HepG2 (cell line): ENCODE measurements at regions not wholly inside any gene's neighbourhood (a gene's known extent, or its start where the extent isn't known, plus 50 kb on each side); places are given as distances from the start of the nearest gene placed in this dataset.

Experiments
- JARID2 ChIP-seq: sonication (generic); formaldehyde crosslinking; IDR thresholded peaks from 2 replicates; pipeline ENCODE4 v1.8.1; 2023; ENCODE audit warnings: missing genetic modification reagents, inconsistent platforms; ENCODE audit not compliant: insufficient replicate concordance
- SIN3B ChIP-seq: fragments of 150-350 bp; IDR thresholded peaks from 2 replicates; pipeline ENCODE4 v1.6.1; 2014; ENCODE audit warnings: low read length
- ZEB1 ChIP-seq: IDR thresholded peaks from 2 replicates; pipeline ENCODE4 v1.6.1; 2012; ENCODE audit warnings: mild to moderate bottlenecking, low read depth, inconsistent platforms; ENCODE audit not compliant: insufficient replicate concordance
- ZNF468 ChIP-seq: sonication (generic); formaldehyde crosslinking; IDR thresholded peaks from 2 replicates; pipeline ENCODE4 v1.8.0; 2022; ENCODE audit warnings: mild to moderate bottlenecking, moderate library complexity, missing genetic modification reagents
- ZNF792 ChIP-seq: IDR thresholded peaks from 2 replicates; pipeline ENCODE4 v1.6.1; 2016
- TF ChIP-seq, protein P1 (sequence below): sonication (generic); formaldehyde crosslinking; IDR thresholded peaks from 2 replicates; pipeline ENCODE4 v1.8.0; 2022; ENCODE audit warnings: mild to moderate bottlenecking, missing genetic modification reagents, moderate library complexity
- TF ChIP-seq, protein P2 (sequence below): sonication (generic); formaldehyde crosslinking; IDR thresholded peaks from 2 replicates; pipeline ENCODE4 v1.4.0; 2020; ENCODE audit warnings: missing genetic modification reagents

DNA sequence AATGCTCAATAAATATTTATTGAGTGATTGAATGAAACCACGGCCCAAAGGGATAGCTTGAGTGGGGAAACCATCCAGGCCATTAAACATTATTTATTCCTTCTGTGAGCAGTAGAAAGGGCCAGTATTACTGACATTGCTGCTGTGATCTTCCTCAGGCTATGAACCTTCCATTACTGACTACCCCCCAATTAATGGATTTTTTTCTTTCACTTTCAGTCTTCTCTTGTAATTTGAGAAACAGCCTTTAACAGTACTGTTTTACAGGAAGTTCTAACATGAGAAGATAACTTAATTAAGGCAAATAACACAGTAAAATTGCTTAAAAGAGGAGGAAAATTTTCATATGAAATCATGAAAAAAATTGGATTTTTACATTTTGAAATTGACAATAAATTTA is 629.5 kb downstream of the TRHDE start:
- TF ChIP-seq ZNF792: no peak
- TF ChIP-seq JARID2 (CRISPR knock-in tag): no peak
- no peak for TF ChIP-seq ZNF468
- TF ChIP-seq, protein P1, sequence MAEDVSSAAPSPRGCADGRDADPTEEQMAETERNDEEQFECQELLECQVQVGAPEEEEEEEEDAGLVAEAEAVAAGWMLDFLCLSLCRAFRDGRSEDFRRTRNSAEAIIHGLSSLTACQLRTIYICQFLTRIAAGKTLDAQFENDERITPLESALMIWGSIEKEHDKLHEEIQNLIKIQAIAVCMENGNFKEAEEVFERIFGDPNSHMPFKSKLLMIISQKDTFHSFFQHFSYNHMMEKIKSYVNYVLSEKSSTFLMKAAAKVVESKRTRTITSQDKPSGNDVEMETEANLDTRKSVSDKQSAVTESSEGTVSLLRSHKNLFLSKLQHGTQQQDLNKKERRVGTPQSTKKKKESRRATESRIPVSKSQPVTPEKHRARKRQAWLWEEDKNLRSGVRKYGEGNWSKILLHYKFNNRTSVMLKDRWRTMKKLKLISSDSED (CRISPR knock-in tag): no peak
- no peak for TF ChIP-seq SIN3B
- TF ChIP-seq, protein P2, sequence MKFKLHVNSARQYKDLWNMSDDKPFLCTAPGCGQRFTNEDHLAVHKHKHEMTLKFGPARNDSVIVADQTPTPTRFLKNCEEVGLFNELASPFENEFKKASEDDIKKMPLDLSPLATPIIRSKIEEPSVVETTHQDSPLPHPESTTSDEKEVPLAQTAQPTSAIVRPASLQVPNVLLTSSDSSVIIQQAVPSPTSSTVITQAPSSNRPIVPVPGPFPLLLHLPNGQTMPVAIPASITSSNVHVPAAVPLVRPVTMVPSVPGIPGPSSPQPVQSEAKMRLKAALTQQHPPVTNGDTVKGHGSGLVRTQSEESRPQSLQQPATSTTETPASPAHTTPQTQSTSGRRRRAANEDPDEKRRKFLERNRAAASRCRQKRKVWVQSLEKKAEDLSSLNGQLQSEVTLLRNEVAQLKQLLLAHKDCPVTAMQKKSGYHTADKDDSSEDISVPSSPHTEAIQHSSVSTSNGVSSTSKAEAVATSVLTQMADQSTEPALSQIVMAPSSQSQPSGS (CRISPR knock-in tag): no peak
- no peak for TF ChIP-seq ZEB1
